ENCODE measurements at regions not wholly inside any gene's neighbourhood (a gene's known extent, or its start where the extent isn't known, plus 50 kb on each side); places are given as distances from the start of the nearest gene placed in this dataset.

DNA sequence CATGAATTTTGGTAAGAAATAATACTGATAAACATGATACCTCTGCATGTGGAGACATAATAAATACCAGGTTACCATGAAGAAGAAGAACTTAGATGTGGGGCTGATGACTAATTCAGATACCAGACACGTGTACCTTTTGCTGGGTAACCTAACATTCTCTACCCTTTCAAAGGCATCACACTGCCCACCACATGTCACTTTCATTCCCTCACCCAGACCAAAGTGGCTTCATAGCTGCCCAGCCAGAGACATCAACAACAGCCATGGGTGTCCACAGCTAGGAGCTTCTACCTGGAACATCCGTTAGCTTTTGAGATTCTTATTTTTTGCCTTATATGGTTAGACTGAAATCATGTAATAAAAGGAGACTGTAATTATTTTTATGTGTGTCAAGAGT is 396.8 kb downstream of the MED10 start:
- no peak for DNase-seq

DNA sequence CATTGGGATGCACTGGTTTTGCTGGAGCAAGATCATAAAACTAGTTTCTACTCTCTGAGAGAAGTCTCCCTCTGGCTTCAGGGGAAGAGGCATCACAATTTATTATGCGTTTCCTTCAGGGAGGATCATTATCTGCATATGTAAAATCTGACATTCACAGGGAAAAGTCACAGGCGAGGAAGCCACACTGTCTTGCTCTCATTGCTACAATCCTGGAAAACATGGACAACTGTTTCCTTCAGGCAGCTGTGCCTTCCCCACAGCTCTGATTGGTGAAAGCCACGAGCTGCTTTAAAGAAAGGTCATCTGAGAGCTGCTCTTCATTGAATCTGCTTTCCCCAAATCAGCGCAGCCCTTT is 397.8 kb downstream of the MED10 start:
- no peak for DNase-seq

DNA sequence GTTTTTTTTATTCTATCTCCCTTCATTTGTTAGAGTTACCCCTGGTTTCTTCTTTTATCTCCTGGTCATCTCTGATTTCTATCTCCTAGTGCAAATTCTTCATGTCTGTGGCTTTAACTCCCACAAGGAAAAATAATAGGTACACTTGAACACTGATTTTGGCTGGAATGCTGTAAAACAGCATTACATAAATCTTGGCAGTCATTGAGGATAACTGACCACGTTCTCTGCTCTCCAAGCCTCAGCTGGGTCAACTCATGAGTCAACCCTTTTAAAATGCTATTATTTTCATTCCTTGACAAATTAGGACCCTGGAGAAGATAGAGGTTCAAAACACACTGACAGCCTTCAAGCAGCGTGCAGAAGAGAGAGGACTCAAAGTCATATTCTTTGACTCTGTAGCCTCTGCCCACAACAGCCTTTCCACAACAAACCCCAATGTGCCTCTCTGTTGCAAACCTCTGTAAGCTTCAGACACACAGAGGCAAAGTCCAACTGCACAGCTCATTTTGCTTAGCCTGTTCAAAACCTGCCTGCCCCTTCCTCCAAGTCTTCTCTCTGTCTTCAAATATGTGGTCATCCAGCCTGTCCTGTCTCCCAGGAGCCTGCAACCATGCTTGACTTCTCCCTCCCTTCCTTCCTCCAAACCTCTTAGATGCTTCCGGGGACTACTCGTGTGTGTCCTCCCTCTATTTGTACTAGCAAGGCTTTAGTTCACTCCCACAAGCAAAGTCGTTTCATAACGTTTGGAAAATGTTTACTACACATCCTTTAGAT is 398.4 kb downstream of the MED10 start:
- no peak for DNase-seq

DNA sequence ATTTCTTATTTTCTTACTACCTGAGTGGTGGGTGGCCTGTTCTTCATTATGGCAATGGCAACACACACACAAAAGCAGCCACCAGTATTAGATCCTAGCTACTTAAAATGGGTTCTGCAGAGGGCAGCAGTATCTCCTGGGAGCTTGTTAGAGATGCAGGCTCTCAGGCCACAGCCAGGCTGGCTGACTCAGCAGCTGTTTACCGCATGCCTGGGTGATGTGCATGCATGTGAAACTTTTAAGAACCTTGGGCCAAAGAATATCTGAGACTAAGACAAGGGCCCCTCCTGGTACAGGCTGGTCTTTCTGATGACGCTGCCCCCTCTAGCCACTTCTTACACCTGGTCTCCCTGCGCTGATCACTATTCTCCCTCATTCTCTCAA is 399.0 kb downstream of the MED10 start:
- DNase-seq: no peak

DNA sequence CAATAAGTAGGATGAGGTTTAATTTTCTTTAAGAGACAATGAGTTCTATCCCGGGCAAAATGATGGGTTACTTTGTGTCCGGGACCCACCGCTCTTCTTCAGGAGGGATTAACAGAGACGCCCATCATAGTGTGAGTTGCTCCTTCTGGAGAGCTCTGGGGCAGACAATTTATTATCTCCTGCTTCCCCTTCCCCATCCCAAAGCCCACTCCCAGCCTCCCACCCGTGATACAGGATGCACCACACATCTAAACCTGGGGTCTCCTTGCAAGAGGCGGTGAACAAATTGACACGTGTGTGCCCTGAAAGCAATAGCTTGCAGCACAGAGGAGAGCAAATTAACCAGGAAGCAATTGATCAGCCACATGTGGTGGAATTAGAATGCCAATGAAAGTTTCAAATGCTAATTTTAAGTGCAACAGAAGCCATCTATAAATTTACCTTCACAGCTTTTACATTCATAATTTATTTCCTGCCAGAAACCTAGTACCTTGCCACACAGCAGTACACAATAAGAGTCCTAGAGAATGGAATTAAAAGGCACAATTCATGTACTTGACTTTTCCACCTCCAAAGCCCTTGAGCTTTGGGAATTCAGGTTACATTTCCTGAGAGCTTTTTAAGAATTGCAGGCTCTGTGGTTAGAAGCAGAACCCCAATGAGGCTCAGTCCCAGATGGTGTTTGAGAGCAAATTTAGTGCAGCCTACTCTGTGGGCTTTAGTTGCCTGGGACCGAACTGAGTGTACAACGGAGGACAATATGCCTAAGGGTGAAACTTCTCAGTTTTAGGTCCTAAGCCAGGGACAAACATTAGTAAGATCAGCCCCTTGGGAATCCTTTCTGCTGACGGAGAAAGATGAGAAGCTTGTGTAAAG is 399.6 kb downstream of the MED10 start:
- no peak for DNase-seq

DNA sequence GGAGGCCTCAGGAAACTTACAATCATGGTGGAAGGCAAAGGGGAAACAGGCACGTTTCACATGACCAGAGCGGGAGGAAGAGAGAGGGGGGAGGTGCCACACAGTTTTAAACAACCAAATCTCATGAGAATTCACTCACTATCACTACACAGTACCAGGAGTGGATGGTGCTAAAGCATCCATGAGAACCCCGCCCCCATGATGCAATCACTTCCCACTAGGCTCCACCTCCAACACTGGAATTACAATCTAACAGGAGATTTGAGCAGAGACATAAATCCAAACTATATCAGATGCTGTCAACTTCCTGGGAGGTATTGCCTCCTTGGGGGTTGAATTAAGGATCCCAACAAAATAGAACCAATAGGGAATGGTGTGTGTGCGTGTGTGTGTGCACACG is 407.1 kb downstream of the MED10 start:
- no peak for DNase-seq

DNA sequence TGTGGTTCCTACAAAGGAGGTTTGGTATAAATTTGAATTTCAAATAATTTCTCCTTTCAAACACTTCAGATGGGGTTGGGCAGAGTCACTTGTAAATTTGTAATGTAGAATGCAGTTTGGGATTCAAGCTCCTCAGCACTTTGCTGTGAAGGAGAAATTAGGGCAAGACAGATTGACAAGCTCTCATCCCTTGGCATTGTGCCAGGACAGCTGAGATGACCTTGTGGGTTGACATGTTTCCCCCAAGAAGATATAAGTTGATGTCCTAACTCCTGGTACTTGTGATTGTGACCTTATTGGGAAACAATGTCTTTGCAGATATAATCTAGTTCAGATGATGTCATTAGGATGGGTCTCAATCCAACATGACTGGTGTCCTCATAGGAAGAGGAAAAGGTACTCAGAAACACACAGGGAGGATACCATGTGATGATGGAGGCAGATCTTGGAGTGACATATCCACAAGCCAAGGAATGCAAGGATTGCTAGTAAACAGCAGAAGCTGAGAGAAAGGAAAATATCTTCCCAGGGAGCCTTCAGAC is 408.3 kb downstream of the MED10 start:
- no peak for DNase-seq

DNA sequence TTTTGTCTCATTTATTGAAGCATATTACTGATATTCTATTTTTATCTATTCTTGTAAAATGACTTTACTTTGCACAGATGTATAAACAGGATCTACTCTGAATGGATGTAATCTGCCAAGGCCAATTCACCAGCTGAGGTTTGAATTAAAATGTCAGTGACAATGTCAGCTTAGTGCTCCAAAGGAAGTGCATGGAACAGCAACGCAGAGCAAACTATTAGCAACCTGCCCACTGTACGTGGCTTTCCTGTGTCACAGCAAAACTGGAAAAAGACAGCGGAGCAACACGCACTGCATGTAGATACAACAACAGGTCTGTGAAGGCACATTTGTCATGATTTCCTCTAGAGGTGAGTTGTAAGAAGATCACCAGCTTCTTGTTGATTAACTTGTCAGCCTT is 409.4 kb downstream of the MED10 start:
- DNase-seq: no peak

DNA sequence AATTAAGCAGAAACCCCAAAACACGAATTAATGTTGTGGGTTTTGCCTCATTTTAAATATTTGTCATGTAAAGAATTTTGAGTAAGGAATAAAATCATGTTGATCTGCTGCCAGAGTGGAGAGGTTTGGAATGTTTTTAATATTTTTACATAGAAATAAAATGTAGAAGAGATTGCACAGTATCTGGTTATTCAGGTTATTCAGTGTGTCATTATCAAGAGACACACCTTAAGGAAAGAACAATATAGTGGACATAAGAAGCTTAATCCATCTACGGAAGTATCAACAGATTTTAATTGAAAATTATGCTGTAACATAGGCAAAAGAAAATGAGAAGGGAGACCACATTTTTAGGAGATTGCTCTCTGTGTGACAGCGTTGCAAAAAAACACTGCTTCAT is 410.4 kb downstream of the MED10 start:
- no peak for DNase-seq

DNA sequence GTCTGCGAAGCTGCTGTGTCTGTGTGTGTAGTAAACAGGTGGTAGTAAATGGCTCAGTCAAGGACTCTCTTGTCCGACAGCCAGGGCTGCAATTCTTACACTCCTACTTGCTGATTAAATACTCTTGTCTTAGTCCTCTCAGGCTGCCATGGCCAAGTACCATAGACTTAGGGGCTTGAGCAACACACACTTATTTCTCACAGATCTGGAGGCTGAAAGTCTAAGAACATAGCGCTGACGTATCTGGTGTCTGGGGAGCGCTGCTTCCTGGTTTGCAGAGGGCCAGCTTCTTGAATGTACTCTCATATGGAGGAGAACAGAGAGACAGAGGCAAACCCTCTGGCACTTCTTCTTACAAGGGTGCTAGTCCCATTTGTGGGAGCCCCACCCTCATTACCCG is 411.0 kb downstream of the MED10 start:
- DNase-seq: no peak

DNA sequence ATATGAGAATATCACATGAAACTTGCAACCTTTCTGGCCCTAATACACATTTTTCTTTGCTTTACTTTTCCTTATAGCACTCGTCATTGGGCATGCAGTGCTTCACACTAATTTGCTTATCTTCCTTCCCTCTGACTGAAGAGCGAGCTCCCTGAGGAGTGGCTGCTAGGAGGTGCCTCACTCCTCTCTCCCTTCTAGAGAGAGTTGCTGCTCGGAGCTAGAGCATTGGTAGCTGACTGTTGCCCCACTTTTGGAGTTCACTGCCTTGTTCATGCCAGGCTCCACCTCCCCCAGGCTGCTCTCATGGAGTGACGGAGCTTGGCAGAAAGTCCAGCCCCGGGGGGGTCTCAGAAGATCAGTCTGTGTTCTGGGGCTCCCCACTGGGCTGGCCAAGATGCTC is 413.2 kb downstream of the MED10 start:
- DNase-seq: no peak

DNA sequence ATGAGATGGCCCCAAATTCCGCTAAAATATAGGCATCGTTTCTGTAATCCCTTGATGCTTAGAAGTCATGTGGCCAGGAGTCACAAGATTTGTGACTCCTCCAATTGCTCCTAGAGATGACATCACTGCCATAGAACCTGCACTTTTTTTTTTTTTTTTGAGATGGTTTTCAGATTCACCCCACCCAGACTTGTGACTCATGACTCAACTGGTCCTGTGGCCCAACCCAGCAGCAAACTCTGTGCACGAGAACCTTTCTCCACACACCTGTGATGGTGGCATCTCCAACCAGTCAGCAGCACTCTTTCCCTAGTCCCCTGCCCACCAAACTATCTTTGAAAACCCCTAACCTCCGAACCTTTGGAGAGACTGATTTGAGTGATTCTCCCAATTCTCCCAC is 414.0 kb downstream of the MED10 start:
- no peak for DNase-seq

DNA sequence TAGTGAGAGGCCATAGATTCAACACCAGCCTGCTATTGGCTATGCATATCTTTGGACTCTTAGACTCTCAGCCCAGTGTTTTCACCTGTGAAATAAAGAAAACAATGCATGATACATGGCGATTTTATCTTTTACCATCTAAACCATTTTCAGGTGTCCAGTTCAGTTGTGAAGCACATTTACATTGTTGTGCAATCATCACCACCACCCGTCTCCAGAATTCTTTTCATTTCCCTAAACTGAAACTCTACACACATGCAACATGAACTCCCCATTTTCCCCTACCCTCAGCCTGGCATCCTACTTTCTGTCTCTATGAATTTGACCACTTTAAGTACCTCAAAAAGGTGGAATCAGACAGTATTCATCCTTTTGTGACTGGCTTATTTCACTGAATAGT is 420.6 kb downstream of the MED10 start:
- no peak for DNase-seq

DNA sequence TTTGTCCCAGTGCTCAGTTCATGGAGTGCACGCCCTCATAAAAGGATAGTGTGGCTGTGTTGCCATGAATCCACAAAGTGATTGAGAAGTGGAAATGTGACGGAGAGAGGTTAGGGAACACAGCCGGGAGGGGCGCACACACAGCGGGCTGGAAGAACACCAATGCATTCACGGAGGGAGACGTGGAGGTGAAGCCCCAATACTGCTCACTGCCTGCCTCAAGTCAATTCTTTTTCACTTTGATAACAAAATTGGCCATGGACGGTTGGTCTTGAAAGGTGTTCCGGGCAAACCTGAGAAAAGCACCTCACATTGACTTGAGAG is 424.1 kb downstream of the MED10 start:
- DNase-seq: no peak

DNA sequence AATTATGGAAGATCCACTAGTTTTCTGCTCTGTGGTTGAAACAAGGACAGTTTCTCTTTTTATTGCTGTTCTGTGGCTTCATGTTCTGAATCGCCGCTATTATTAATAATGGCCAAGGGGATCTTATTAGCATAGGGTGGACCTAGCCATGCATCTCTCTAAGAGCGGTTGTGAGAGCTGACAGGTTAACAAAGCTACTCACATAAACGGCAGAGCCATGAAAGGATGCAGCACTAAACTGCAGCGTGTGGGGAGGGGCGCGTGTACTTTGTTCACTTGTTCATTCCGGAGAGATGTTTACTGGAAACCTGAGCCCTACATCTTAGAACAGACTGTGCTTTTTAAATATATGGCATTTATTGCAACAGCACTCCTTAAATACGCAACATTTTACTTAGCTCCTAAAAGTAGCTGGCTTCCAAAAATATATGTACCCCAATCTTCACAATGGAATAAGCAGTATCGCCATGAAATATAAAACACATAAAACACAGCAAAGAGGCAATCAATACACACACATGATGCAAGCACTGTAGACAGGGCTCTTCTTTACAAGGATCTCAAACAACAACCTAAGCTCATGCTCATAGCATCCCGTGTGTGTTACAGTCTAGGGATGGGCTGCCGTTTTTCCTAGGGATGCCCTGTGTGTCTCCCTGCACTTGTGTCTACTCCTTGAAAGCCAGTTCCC is 424.6 kb downstream of the MED10 start:
- no peak for DNase-seq

DNA sequence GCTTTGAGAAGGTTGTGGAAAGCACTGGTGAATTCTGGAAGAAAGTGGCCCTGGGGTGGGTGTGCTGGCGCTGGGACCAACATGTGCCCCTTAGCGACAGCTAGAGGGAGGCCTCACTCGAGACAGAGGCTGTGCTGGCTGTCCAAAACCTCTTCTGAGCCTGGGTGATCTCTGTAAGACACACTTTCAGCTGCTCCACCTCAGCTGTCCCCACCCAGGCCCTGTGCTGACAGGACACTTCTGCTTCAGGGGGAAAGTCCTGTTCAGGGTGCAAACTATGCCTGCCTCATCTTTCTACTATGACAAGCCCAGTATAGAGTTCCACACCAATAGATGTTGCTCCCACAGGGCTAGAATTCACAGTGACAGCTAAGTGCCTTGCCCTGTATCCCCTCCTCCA is 426.4 kb downstream of the MED10 start:
- DNase-seq: no peak

DNA sequence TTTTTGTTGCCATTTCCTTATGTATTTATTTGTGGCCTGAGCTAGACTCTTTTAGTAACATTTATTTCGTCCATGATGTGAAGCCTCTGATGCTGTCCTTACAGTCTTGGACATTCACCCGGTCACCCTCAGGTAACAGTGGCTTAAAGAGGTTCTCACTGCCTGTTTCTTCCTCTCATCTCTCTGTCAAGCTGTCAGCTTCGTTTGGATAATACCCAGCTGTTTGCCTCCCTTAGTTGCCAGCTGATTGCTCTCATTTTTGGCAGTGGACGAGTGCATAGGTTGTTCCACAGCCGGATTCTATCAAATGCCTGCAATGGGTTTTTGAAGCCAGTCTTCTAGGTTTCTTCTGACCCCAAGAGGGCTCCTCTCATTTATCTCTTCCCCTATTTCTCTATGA is 427.7 kb downstream of the MED10 start:
- DNase-seq: no peak

DNA sequence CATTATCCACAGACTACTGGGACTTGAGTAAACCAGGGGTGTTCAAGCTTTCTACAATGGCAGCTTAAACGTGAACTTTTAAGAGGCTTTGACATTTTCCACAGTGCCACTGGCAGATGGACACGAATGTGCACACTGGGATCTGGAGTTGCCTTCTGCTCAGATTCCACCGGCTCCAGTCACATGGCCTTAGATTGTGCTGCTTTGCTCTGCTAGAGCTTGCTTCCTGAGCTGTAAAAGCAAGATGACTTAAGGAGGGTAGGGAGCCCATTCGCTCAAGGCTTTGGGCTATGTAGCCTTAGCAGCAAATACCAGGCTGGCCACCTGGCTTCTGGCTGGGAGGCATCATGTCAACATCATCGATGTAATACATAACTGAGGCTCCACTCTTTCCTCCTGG is 436.9 kb downstream of the MED10 start:
- no peak for DNase-seq

DNA sequence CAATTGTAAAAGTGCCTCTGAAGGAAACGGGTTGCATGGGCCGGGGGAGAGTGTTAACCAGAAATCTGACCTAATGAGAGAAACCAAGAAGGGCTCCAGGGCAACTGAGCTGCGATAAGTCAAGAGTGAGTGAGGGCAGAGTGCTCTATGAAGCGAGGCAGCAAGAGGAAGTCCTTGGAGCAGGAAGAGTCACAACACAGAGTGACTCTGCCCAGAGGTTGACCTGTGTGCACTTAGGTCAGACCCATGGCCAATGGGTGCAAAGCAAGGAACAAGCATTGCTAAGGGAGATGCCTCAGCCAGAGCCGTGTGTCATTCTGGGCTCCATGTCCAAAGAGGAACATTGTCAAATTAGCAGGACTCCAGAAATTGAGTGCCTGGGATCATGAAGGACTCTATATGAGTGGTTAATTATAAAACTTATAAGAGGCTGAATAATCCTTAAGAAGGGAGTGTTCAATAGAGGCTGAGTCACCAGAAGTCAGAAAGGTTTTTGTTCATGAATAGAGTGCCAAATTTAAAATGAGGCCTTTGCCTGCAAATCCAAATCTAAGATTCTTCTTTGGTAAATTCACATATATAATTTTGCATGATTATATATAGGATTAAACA is 438.5 kb downstream of the MED10 start:
- DNase-seq: no peak

DNA sequence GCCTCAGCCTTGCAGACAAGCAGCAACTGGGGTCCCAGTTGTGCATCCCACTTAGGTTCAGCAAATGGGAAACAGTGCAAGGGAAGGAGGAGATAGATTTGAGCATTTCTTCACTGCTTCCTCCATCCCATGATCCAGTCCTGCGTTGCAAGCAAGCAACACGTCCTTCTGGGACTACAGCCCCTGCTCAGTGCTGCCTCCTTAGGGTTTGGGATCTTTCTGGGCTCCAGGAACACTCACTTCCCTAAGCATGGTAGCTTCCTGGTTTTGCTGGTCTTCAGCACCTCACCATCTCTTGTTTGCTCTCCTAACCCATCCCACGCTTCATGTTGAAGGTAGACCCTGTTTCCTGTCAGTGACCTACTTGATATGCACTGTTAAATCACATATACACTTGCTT is 444.7 kb downstream of the MED10 start:
- DNase-seq: no peak

DNA sequence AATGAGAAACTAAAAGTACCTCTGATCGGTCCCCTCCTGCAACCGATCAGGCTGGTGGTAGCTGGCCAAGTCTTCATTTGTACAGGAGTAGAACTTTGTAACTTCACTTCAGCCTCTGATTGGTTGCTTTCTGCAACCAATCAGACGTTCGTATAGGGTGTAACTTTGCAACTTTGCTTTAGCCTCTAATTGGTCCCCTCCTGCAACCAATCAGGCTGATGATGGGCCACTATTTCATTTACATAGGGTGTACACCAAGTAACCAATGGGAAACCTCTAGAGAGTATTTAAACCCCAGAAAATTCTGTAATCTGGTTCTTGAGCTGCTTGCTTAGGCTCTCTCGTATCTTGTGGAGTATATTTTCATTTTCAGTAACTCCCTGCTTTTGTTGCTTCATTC is 445.5 kb downstream of the MED10 start:
- DNase-seq: no peak

DNA sequence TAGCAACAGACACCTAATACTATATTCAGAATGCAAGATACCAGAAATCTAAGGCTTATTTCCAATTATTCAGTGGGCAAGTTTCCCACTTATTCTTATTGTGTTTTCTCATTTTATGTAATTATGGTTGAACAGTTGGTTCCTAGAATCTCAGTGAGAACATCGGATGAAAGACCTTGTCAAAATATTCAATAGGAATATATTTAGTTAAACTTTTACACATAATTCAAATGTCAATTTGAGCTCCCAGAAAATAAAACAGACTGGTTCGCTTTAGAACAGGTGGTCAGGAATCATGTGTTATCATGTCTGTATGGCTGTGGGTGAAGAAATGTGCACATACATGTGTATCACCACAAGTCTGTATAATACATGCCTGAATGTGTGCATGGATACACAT is 447.8 kb downstream of the MED10 start:
- no peak for DNase-seq

DNA sequence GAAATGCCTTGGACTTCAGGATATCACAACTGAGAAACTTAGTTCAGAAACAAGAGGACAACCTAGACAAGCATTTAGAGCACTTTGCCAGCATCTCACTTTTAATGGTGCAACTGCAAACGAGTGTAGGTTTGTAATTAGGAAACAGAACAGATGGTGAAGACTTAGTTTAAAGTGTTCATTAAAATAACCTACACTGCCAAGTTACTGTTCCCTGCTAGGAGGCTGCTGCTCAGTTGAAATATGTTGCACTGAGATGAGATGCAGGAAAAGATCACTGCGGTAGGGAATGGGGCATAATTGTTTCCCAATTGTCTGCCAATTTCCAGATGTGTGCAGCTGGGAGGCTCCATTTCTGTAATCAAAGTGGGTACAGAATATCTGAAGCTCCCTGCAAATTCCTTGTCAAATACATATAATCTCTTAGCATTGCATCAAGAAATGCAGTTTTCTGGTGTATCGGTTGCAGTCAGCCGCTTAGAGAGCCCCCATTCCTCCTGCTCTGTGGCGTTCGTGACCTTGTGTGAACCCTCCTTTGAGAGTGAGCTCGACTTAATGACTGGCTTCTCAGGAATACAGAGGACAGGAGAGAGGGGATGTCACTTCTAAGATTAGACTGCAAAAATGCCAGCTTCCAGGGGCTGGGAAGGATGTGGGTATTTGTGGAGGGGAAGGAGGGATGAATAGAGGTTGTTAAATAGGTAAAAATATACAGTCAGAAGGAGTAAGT is 448.9 kb downstream of the MED10 start:
- no peak for DNase-seq

All from stimulated activated CD4-positive, alpha-beta T cell treated with anti-CD3 and anti-CD28 coated beads, Interleukin-1b, Interleukin-23, amount 100 ng/mL, for 48 hours (primary cell).